ENCODE measurements at regions not wholly inside any gene's neighbourhood (a gene's known extent, or its start where the extent isn't known, plus 50 kb on each side); places are given as distances from the start of the nearest gene placed in this dataset.

GRCh38 chr6:56377295-56377694 lies 129.9 kb upstream of the COL21A1 start:
- DNase-seq = no peak

GRCh38 chr6:56375806-56376205 lies 128.4 kb upstream of the COL21A1 start:
- no peak for DNase-seq

- no peak for DNase-seq
These were observed 127.5 kb upstream of the COL21A1 start for GRCh38 chr6:56374841-56375369.

- DNase-seq = no peak
These were observed 125.1 kb upstream of the COL21A1 start for GRCh38 chr6:56372406-56372995.

GRCh38 chr6:56370561-56371211 lies 123.3 kb upstream of the COL21A1 start:
- DNase-seq = no peak

GRCh38 chr6:56370127-56370540 lies 122.8 kb upstream of the COL21A1 start:
- no peak for DNase-seq

- no peak for DNase-seq
These were observed 121.1 kb upstream of the COL21A1 start for GRCh38 chr6:56368491-56368890.

GRCh38 chr6:56366141-56366852 lies 118.9 kb upstream of the COL21A1 start:
- DNase-seq = no peak

GRCh38 chr6:56364827-56365339 lies 117.5 kb upstream of the COL21A1 start:
- DNase-seq = no peak

- DNase-seq = no peak
These were observed 117.0 kb upstream of the COL21A1 start for GRCh38 chr6:56364431-56364826.

GRCh38 chr6:56363796-56364430 lies 116.5 kb upstream of the COL21A1 start:
- no peak for DNase-seq

GRCh38 chr6:56361812-56362211 lies 114.4 kb upstream of the COL21A1 start:
- DNase-seq = no peak

GRCh38 chr6:56359201-56359899 lies 112.0 kb upstream of the COL21A1 start:
- peak; percentile 62 for DNase-seq

- DNase-seq = no peak
These were observed 110.4 kb upstream of the COL21A1 start for GRCh38 chr6:56357616-56358373.

GRCh38 chr6:56356426-56356825 lies 109.0 kb upstream of the COL21A1 start:
- DNase-seq = no peak

- DNase-seq = no peak
These were observed 106.5 kb upstream of the COL21A1 start for GRCh38 chr6:56353860-56354259.

GRCh38 chr6:56350628-56351260 lies 103.4 kb upstream of the COL21A1 start:
- DNase-seq = no peak

- DNase-seq = no peak
These were observed 101.8 kb upstream of the COL21A1 start for GRCh38 chr6:56349194-56349593.

- DNase-seq = no peak
These were observed 101.2 kb upstream of the COL21A1 start for GRCh38 chr6:56348578-56348977.

- no peak for DNase-seq
These were observed 100.1 kb upstream of the COL21A1 start for GRCh38 chr6:56347526-56347925.

- DNase-seq = no peak
These were observed 99.6 kb upstream of the COL21A1 start for GRCh38 chr6:56346958-56347357.
